ENCODE measurements at regions not wholly inside any gene's neighbourhood (a gene's known extent, or its start where the extent isn't known, plus 50 kb on each side); places are given as distances from the start of the nearest gene placed in this dataset.

- TF ChIP-seq, protein P1, sequence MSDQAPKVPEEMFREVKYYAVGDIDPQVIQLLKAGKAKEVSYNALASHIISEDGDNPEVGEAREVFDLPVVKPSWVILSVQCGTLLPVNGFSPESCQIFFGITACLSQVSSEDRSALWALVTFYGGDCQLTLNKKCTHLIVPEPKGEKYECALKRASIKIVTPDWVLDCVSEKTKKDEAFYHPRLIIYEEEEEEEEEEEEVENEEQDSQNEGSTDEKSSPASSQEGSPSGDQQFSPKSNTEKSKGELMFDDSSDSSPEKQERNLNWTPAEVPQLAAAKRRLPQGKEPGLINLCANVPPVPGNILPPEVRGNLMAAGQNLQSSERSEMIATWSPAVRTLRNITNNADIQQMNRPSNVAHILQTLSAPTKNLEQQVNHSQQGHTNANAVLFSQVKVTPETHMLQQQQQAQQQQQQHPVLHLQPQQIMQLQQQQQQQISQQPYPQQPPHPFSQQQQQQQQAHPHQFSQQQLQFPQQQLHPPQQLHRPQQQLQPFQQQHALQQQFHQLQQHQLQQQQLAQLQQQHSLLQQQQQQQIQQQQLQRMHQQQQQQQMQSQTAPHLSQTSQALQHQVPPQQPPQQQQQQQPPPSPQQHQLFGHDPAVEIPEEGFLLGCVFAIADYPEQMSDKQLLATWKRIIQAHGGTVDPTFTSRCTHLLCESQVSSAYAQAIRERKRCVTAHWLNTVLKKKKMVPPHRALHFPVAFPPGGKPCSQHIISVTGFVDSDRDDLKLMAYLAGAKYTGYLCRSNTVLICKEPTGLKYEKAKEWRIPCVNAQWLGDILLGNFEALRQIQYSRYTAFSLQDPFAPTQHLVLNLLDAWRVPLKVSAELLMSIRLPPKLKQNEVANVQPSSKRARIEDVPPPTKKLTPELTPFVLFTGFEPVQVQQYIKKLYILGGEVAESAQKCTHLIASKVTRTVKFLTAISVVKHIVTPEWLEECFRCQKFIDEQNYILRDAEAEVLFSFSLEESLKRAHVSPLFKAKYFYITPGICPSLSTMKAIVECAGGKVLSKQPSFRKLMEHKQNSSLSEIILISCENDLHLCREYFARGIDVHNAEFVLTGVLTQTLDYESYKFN (CRISPR knock-in tag; conservative IDR thresholded peaks at IDR 0.05), result peak; percentile 80
- TF ChIP-seq ZNF746 (CRISPR knock-in tag; IDR thresholded peaks at IDR 0.05), result peak; percentile 71
- peak; percentile 88 for TF ChIP-seq ZNF670 (CRISPR knock-in tag; IDR thresholded peaks at IDR 0.05; ENCODE audit: borderline replicate concordance)
- TF ChIP-seq ZNF337 (CRISPR knock-in tag; IDR thresholded peaks at IDR 0.05; ENCODE audit: borderline replicate concordance, low read depth), result 0 out of 2 replicates have a peak, but pooled peaks have one; percentile 77
- TF ChIP-seq, protein P2, sequence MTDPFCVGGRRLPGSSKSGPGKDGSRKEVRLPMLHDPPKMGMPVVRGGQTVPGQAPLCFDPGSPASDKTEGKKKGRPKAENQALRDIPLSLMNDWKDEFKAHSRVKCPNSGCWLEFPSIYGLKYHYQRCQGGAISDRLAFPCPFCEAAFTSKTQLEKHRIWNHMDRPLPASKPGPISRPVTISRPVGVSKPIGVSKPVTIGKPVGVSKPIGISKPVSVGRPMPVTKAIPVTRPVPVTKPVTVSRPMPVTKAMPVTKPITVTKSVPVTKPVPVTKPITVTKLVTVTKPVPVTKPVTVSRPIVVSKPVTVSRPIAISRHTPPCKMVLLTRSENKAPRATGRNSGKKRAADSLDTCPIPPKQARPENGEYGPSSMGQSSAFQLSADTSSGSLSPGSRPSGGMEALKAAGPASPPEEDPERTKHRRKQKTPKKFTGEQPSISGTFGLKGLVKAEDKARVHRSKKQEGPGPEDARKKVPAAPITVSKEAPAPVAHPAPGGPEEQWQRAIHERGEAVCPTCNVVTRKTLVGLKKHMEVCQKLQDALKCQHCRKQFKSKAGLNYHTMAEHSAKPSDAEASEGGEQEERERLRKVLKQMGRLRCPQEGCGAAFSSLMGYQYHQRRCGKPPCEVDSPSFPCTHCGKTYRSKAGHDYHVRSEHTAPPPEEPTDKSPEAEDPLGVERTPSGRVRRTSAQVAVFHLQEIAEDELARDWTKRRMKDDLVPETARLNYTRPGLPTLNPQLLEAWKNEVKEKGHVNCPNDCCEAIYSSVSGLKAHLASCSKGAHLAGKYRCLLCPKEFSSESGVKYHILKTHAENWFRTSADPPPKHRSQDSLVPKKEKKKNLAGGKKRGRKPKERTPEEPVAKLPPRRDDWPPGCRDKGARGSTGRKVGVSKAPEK (CRISPR knock-in tag; IDR thresholded peaks at IDR 0.05; ENCODE audit: borderline replicate concordance), result 0 out of 2 replicates have a peak, but pooled peaks have one; percentile 68
- TF ChIP-seq ZNF160 (CRISPR knock-in tag; IDR thresholded peaks at IDR 0.05), result peak; percentile 90; the same call in 1 of the 2 replicates
- peak; percentile 73 for TF ChIP-seq ZEB1 (IDR thresholded peaks at IDR 0.05; ENCODE audit: insufficient replicate concordance, low read depth)
- TF ChIP-seq NR2F6 (IDR thresholded peaks at IDR 0.05), result peak; percentile 59
- TF ChIP-seq NR2F6 (CRISPR knock-in tag; IDR thresholded peaks at IDR 0.05), result peak; percentile 60; the same call in 1 of the 2 replicates
- peak; percentile 37; the same call in 1 of the 2 replicates for TF ChIP-seq FUBP1 (CRISPR knock-in tag; IDR thresholded peaks at IDR 0.05; ENCODE audit: borderline replicate concordance)
- TF ChIP-seq ZNF441 (CRISPR knock-in tag; IDR thresholded peaks at IDR 0.05; ENCODE audit: borderline replicate concordance), result peak; percentile 86
- peak; percentile 94; the same call in 1 of the 2 replicates for TF ChIP-seq ZNF468 (CRISPR knock-in tag; IDR thresholded peaks at IDR 0.05)
- TF ChIP-seq ATRX (CRISPR knock-in tag; IDR thresholded peaks at IDR 0.05; ENCODE audit: borderline replicate concordance), result 0 out of 2 replicates have a peak, but pooled peaks have one; percentile 71
- 0 out of 2 replicates have a peak, but pooled peaks have one; percentile 42 for TF ChIP-seq HNRNPUL1 (IDR thresholded peaks at IDR 0.05; ENCODE audit: low read depth, low read length)
- TF ChIP-seq ZNF143 (CRISPR knock-in tag; IDR thresholded peaks at IDR 0.05), result peak; percentile 55; the same call in 1 of the 2 replicates
- TF ChIP-seq ATF6 (CRISPR knock-in tag; conservative IDR thresholded peaks at IDR 0.05), result peak; percentile 88
Measured at GRCh38 chr20:28602403-28603217, 2654.9 kb upstream of the DEFB115 start (continued).

All from HepG2 (cell line).